OCI-LY1 (cell line): ENCODE measurements at regions not wholly inside any gene's neighbourhood (a gene's known extent, or its start where the extent isn't known, plus 50 kb on each side); places are given as distances from the start of the nearest gene placed in this dataset.
"Not testable (repeated sequence)": the region's sequence is repeated elsewhere in the genome, so short reads cannot be mapped to it uniquely, and the experiment has no call there.

Experiments used
- H2AFZ ChIP-seq: fragments of 200-600 bp; sonication (generic), shearing (Covaris generic); 2 replicates; pipeline ENCODE4 v1.6.0; 2014; ENCODE audit warnings: antibody characterized with exemption, mild to moderate bottlenecking, low read length
- H3F3A ChIP-seq: fragments of 200-600 bp; sonication (generic), shearing (Covaris generic); 2 replicates; pipeline ENCODE4 v1.6.0; 2014; ENCODE audit warnings: mild to moderate bottlenecking, antibody characterized with exemption, low read length, moderate library complexity; ENCODE audit not compliant: insufficient read depth
- H3K27ac ChIP-seq: fragments of 200-600 bp; sonication (generic); 2 replicates; pipeline ENCODE4 v1.5.1; 2014; ENCODE audit warnings: low read length, mixed run types, mild to moderate bottlenecking, low read depth; ENCODE audit not compliant: poor library complexity, severe bottlenecking
- H3K27me3 ChIP-seq: fragments of 200-600 bp; sonication (generic); 2 replicates; pipeline ENCODE4 v1.6.0; 2014; ENCODE audit warnings: antibody characterized with exemption, mild to moderate bottlenecking, low read length, moderate library complexity; ENCODE audit not compliant: insufficient read depth
- H3K36me3 ChIP-seq: fragments of 200-600 bp; sonication (generic); 2 replicates; pipeline ENCODE4 v1.6.1; 2014; ENCODE audit warnings: mild to moderate bottlenecking, antibody characterized with exemption, low read length, moderate library complexity, mixed read lengths; ENCODE audit not compliant: insufficient read depth
- H3K4me1 ChIP-seq: fragments of 200-600 bp; sonication (generic); 2 replicates; pipeline ENCODE4 v1.5.1; 2014; ENCODE audit warnings: mild to moderate bottlenecking, low read length, moderate library complexity; ENCODE audit not compliant: insufficient read depth, severe bottlenecking
- H3K4me2 ChIP-seq: fragments of 200-600 bp; sonication (generic), shearing (Covaris generic); 2 replicates; pipeline ENCODE4 v1.6.1; 2014; ENCODE audit warnings: low read length
- H3K4me3 ChIP-seq: fragments of 200-600 bp; sonication (generic); 2 replicates; pipeline ENCODE4 v1.5.1; 2014; ENCODE audit warnings: low read length, low read depth, mild to moderate bottlenecking, mixed read lengths; ENCODE audit not compliant: poor library complexity, severe bottlenecking
- H3K79me2 ChIP-seq: fragments of 200-600 bp; shearing (Covaris generic); 2 replicates; pipeline ENCODE4 v1.6.1; 2016; ENCODE audit warnings: mixed run types, low read length, mixed read lengths; ENCODE audit not compliant: insufficient read depth
- H3K9ac ChIP-seq: fragments of 200-600 bp; sonication (generic), shearing (Covaris generic); 2 replicates; pipeline ENCODE4 v1.6.1; 2014; ENCODE audit warnings: mild to moderate bottlenecking, low read length, mixed read lengths
- H3K9me2 ChIP-seq: fragments of 200-600 bp; sonication (generic), shearing (Covaris generic); 2 replicates; pipeline ENCODE4 v1.6.1; 2014; ENCODE audit warnings: low read depth, mild to moderate bottlenecking, low read length, mixed read lengths
- H3K9me3 ChIP-seq: fragments of 200-600 bp; shearing (Covaris generic); 2 replicates; pipeline ENCODE4 v1.6.1; 2014; ENCODE audit warnings: low read length, mixed read lengths
- H4K20me1 ChIP-seq: fragments of 200-600 bp; sonication (generic), shearing (Covaris generic); 2 replicates; pipeline ENCODE4 v1.6.0; 2016; ENCODE audit warnings: mild to moderate bottlenecking, low read length; ENCODE audit not compliant: insufficient read depth
- CTCF ChIP-seq: fragments of 200-600 bp; sonication (generic), shearing (Covaris generic); IDR thresholded peaks from 2 replicates; pipeline ENCODE4 v1.5.1; 2017; ENCODE audit warnings: mild to moderate bottlenecking, antibody characterized with exemption, low read length, moderate library complexity, mixed read lengths
- EZH2 ChIP-seq: fragments of 200-600 bp; sonication (generic), shearing (Covaris generic); IDR thresholded peaks from 2 replicates; pipeline ENCODE4 v1.8.0; 2017; ENCODE audit warnings: borderline replicate concordance, mixed run types, mild to moderate bottlenecking, antibody characterized with exemption, low read length, moderate library complexity, mixed read lengths

GRCh38 chr4:23422878-23423277 lies 467.0 kb downstream of the PPARGC1A start:
- Histone ChIP-seq H3K9me2 (no peaks in the 10 kb centered on the region), H3K4me2 (no peak overlapping the region), H3K27ac (no peak overlapping the region), H3K9ac (no peak overlapping the region), H3K36me3 (no peaks in the 10 kb centered on the region), H4K20me1 (no peaks in the 10 kb centered on the region), H3F3A (no peaks in the 10 kb centered on the region), H3K9me3 (no peaks in the 10 kb centered on the region), H3K4me1 (no peaks in the 10 kb centered on the region), H3K27me3 (no peaks in the 10 kb centered on the region), H3K79me2 (no peaks in the 10 kb centered on the region), H2AFZ (no peak overlapping the region), H3K4me3 (no peak overlapping the region)
- TF ChIP-seq EZH2 (no peak), CTCF (no peak)

- Histone ChIP-seq H3K4me3 (no peak overlapping the region), H3K9me2 (no peaks in the 10 kb centered on the region), H3K9ac (no peak overlapping the region), H4K20me1 (no peaks in the 10 kb centered on the region), H3K4me1 (no peaks in the 10 kb centered on the region), H3K4me2 (no peak overlapping the region), H3K79me2 (no peaks in the 10 kb centered on the region), H3K36me3 (no peaks in the 10 kb centered on the region), H3K27me3 (no peaks in the 10 kb centered on the region), H3K27ac (no peak overlapping the region), H2AFZ (no peak overlapping the region), H3F3A (no peaks in the 10 kb centered on the region), H3K9me3 (no peaks in the 10 kb centered on the region)
- TF ChIP-seq CTCF: no peak
- no peak for TF ChIP-seq EZH2
These were observed 476.2 kb downstream of the PPARGC1A start for GRCh38 chr4:23413631-23414030.

GRCh38 chr4:23412701-23413100 lies 477.1 kb downstream of the PPARGC1A start:
- H3K4me2 ChIP-seq: no peak overlapping the region
- H3K9me3 ChIP-seq: no peaks in the 10 kb centered on the region
- no peaks in the 10 kb centered on the region for H4K20me1 ChIP-seq
- H3K9me2 ChIP-seq: no peaks in the 10 kb centered on the region
- H3K79me2 ChIP-seq: no peaks in the 10 kb centered on the region
- H3K27me3 ChIP-seq: no peaks in the 10 kb centered on the region
- H3F3A ChIP-seq: no peaks in the 10 kb centered on the region
- H3K9ac ChIP-seq: no peak overlapping the region
- H2AFZ ChIP-seq: no peak overlapping the region
- H3K4me1 ChIP-seq: no peaks in the 10 kb centered on the region
- no peak overlapping the region for H3K4me3 ChIP-seq
- no peak overlapping the region for H3K27ac ChIP-seq
- no peak for TF ChIP-seq EZH2
- no peak for TF ChIP-seq CTCF
- no peaks in the 10 kb centered on the region for H3K36me3 ChIP-seq

- H3F3A ChIP-seq, H3K79me2 ChIP-seq, H2AFZ ChIP-seq, H3K4me1 ChIP-seq, H4K20me1 ChIP-seq, H3K9ac ChIP-seq, H3K27ac ChIP-seq, H3K36me3 ChIP-seq, H3K9me3 ChIP-seq, H3K27me3 ChIP-seq, H3K4me3 ChIP-seq, H3K4me2 ChIP-seq, H3K9me2 ChIP-seq: not testable (repeated sequence)
These were observed 480.9 kb downstream of the PPARGC1A start for GRCh38 chr4:23408913-23409312.
